Stimulated activated CD8-positive, alpha-beta memory T cell treated with anti-CD3 and anti-CD28 coated beads, Interleukin-12 subunit alpha, Interleukin-12 subunit beta, amount 100 ng/mL, for 24 hours (primary cell): ENCODE measurements at regions not wholly inside any gene's neighbourhood (a gene's known extent, or its start where the extent isn't known, plus 50 kb on each side); places are given as distances from the start of the nearest gene placed in this dataset.
"Not testable (repeated sequence)": the region's sequence is repeated elsewhere in the genome, so short reads cannot be mapped to it uniquely, and the experiment has no call there.

Experiments used
- DNase-seq: peaks from one replicate; pipeline ENCODE4 v3.0.0-alpha.2; 2020; ENCODE audit errors: extremely low read depth

- no peak for DNase-seq
Observed at GRCh38 chr7:68623030-68623429, 975.2 kb upstream of the AUTS2 start.

DNA sequence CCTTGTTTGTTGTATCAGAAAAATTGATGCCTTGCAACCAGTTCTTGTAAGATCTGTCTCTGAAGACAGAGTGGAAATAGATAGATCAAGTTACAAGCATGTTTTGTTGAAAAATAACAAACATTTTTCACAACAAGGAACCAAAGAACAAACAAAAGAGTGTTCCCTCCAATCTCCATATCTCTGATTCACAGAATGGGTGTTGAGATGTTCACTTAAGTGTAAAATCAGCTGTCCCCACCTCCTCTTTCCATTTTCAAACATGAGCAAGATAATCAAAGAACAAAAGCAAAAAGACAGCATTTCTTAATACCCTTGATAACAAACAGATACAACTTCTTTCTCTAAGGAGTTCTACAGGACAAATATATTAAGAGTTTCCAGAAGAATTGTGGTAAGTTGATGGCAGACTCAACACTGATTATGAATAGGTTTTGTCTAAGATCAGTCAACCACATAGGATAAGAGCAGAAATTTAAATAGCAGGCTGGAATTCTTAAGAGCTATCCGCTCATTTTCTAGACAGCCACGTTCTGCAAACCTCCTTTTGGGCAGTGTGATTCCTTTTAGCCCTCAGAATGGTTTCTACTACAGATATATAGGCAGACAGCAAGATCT, 970.9 kb upstream of the AUTS2 start:
- no peak for DNase-seq

GRCh38 chr7:68630914-68631313, 967.4 kb upstream of the AUTS2 start:
- not testable (repeated sequence) for DNase-seq

DNA sequence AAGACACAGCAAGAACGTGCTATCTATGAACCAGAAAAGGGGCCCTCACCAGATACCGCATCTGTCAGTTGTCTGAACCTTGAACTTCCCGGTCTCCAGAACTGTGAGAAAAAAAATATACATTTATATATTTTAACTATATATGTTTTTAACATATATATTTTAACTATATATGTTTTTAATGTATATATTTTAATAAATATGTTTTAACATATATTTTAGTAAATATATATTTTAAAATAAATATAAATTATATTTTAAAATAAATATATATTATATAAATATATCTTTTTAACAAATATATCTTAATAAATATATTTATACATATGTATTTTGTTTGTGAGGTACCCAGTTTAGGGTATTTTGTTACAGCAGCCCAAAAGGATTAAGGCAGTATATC, 958.2 kb upstream of the AUTS2 start:
- DNase-seq: no peak

DNA sequence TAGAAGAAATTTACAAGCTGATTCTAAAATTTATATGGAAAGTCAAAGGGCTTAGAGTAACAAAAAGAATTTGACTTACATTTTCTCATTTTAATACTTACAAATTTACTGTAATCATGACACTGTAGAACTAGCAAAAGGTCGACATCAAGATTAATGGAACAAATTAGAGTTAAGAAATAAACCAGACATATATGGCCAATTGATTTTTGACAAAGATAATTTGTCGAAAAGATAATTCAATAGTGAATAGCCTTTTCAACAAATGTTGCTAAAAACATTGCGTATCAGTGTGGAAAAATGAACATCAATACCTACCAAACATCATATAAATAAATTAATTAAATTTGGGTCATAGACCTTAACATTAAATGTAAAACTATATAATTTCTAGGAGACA, 955.5 kb upstream of the AUTS2 start:
- no peak for DNase-seq

DNA sequence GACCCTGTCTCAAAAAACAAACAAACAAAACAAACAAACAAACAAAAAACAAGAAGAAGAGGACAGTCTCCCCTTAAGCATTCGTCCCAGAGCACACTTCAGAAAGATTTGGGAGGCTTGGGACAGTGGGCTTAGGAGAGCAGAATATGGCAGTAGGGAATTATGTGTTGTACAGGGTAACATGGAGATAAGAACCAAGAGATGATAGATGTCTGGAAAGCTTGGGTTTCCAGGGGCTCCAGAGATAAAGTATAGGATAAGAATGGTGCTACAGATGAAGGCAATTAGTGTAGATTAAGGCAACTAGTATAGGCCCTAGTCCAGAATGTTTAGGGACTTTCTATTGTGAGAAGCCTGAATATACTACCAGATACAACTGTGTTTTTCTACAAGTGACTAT, 934.9 kb upstream of the AUTS2 start:
- no peak for DNase-seq

GRCh38 chr7:68671046-68671445, 927.2 kb upstream of the AUTS2 start:
- no peak for DNase-seq

DNA sequence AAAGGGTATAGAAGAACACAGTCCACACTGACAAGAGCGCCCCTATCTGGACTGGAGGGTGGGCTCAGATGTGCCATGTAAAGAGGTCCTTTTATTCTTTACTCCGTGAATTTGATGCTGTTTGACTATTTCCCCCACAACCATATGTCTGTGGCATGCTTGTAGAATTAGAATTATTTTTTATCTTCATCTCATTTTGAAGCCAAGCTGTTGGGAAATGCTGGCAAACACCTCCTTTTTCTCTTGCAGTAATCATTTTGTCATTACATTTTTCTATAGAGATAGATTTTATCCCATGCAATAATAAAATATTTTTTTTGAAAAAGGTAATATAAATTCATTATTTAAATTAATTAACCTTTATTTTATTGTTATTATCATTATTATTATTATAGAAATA, 926.6 kb upstream of the AUTS2 start:
- no peak for DNase-seq

GRCh38 chr7:68674826-68675225, 923.4 kb upstream of the AUTS2 start:
- DNase-seq: no peak

DNA sequence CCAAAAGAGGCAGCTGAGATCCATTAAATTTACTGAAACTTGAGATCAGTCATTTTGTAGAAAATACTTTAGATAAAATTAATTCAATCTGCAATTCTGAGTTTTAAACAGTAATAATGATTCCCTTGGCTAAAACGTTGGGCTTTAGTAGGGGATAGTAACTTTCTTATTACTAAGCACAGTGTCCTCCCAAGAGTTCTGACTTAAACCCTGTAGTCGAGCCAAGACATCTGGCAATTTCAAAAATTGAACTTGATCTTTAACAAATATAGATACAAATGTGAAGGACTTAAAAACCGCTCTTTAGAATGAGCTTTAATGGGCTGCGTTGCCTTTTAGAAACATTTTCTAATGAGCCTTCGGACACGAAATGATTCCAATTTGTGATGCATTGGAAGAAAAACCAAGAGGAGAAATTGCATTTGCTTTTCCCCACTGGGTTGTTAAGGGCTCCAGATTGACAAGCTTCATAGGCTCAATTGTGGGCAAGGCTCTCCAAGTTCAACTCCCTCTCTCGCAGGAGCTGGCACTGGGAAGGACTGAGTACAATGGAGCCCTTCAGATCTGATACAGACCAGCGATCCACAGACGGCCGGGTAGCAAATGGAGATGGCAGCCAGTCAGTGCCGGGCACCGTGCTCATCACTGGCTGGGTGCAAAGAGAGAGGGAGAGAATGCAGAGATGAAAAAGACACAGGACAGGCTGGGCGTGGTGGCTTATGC, 921.3 kb upstream of the AUTS2 start:
- DNase-seq: no peak

- DNase-seq: no peak
Observed at GRCh38 chr7:68678196-68678595, 920.1 kb upstream of the AUTS2 start.

- no peak for DNase-seq
Observed at GRCh38 chr7:68679459-68680234, 918.6 kb upstream of the AUTS2 start.

DNA sequence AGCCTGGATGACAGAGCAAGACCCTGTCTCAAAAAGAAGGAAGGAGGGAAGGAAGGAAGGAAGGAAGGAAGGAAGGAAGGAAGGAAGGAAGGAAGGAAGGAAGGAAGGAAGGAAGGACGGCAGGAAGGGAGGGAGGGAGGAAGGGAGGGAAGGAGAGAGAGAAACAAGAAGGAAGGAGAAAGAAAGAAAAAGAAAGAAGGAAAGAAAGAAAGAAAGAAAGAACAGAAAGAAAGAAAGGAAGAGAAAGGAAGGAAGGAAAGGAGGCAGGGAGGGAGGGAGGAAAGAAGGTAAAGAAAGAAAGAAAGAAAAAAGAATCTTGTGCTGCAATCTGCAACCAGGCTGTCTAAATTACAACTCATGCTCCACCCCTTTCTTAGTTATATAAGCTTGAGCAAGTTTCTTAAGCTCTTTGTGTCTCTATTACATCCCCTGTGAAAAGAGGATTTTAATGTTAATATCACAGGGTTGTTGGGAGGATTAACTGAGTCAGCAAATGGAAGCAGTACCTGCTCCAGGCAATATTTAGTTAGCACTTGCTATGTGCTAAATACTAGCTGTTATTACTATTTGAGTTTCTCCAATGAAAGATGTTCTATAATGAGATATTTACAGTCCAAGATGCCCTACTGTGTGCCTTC, 917.9 kb upstream of the AUTS2 start:
- DNase-seq: no peak

GRCh38 chr7:68682910-68683309, 915.4 kb upstream of the AUTS2 start:
- no peak for DNase-seq

GRCh38 chr7:68684246-68684839, 913.9 kb upstream of the AUTS2 start:
- DNase-seq: no peak

- DNase-seq: no peak
Observed at GRCh38 chr7:68684996-68685395, 913.3 kb upstream of the AUTS2 start.

DNA sequence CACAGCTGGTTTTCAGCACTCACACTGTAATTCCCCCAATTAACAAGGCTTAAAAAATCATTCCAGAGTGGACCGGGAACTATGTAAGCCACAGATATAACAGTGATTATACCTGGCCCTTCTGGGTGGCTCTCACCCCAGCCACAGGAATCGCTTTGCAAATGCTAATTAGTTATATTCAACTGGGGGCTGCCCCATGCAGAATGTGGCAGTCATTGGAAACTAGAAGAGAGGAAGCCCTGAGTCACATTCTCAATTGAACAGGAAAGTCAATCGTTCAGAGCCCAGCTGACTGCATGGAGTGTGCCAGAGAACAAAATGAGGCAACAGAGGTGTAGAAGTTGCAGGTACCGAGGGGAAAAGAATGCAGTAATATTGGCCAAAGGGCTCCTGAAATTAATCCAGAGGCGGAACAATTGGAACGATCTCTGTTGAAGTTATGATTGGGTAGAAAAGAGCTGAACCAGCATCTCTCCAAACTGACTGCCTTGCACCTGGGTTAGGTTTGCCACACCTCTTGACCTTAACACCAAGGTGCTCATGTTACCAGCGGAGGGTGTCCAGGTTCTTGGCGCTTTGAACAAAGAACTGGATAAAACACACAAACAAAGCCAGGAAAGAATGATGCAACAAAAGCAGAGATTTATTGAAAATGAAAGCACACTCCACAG, 909.7 kb upstream of the AUTS2 start:
- DNase-seq: no peak

DNA sequence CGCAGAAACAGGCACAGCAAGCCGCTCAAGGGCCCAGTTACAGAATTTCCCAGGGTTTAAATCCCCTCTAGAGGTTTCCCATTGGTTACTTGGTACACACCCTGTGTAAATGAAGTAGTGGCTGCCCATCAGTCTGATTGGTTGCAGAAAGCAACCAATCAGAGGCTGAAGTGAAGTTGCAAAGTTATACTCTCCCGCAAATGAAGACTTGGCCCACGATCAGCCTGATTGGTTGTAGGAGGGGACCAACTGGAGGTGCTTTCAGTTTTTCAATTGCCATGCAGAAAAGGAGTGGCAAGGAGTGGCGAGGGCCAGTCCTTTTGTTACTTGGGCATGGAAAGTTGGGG, 909.2 kb upstream of the AUTS2 start:
- DNase-seq: no peak

GRCh38 chr7:68691261-68692216, 906.7 kb upstream of the AUTS2 start:
- DNase-seq: no peak

DNA sequence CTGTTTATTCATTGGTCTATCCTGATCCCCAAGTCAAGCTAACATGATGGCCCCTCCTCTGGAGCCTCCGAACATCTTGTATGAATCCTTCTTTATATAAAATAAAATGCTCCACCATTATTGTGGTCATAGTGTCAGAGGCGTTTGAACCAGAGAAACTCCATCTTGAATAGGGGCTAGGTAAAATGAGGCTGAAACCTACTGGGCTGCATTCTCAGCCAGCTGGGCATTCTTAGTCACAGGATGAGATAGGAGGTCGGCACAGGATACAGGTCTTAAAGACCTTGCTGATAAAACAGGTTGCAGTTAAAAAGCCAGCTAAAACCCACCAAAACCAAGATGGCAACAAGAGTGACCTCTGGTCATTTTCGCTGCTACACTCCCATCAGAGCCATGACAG, 905.8 kb upstream of the AUTS2 start:
- DNase-seq: no peak

DNA sequence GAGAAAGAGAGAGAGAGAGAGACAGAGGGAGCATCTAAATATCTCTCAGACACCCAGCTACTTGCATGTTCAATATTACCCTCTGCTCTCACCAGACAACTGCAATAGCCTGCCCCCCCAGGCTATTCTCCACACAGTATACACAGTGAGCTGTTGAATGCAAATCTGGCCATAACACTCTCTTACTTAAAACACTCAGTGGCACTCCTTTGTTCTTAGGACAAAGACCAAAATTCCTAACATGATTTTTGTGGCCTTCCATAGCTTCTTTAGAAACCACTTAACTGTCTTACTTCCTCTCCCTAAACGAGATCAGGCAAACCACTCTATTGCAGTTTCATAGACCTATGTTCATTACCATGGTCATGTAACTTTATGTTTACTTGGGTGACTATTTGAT, 903.6 kb upstream of the AUTS2 start:
- DNase-seq: no peak
